SU-DHL-6 (cell line): ENCODE measurements at regions not wholly inside any gene's neighbourhood (a gene's known extent, or its start where the extent isn't known, plus 50 kb on each side); places are given as distances from the start of the nearest gene placed in this dataset.

Experiments
- EZH2phosphoT487 ChIP-seq: fragments of 200-600 bp; sonication (generic), shearing (Covaris generic); conservative IDR thresholded peaks from 2 replicates; pipeline ENCODE4 v1.6.1; 2018; ENCODE audit warnings: mild to moderate bottlenecking, antibody characterized with exemption, low read length, moderate library complexity, mixed read lengths
- TF ChIP-seq, protein P1 (sequence below): fragments of 200-600 bp; sonication (generic); IDR thresholded peaks from one replicate; pipeline ENCODE4 v1.5.1; 2017; ENCODE audit warnings: antibody characterized with exemption, mild to moderate bottlenecking, low read length, moderate library complexity; ENCODE audit not compliant: insufficient read depth, poor library complexity, severe bottlenecking

DNA sequence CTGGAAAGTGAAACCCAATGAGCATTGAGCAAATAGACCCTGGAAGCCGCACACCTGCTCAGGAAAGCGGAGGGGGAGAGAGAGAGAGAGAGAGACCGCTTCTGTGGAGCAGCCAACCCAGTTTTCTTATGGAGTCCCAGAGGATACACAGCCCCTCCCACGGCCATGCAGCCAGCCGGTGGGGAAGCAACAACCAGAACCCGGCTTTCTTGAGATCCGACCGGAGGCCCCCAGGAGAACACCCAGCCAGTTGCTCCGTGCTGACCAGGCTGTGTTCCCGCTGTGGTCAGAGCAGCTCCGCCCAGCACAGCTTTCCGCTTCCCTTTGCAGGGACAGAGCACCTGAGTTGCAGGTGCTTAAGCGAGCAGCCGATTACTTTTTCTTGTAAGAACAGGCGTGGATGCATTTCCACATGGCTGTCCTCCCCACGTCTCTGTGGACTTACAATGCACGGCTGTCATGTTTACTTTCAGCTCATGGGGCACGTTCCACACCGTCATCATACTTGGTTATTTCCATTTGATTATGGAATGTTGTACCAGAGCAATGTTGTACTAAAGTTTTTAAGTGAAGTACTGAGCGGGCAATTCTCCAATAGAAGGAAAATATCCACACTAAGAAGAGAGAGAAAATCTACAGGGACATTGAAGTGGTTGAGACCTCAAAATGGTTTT is 381.9 kb downstream of the THBS2 start:
- TF ChIP-seq EZH2phosphoT487: no peak
- TF ChIP-seq, protein P1, sequence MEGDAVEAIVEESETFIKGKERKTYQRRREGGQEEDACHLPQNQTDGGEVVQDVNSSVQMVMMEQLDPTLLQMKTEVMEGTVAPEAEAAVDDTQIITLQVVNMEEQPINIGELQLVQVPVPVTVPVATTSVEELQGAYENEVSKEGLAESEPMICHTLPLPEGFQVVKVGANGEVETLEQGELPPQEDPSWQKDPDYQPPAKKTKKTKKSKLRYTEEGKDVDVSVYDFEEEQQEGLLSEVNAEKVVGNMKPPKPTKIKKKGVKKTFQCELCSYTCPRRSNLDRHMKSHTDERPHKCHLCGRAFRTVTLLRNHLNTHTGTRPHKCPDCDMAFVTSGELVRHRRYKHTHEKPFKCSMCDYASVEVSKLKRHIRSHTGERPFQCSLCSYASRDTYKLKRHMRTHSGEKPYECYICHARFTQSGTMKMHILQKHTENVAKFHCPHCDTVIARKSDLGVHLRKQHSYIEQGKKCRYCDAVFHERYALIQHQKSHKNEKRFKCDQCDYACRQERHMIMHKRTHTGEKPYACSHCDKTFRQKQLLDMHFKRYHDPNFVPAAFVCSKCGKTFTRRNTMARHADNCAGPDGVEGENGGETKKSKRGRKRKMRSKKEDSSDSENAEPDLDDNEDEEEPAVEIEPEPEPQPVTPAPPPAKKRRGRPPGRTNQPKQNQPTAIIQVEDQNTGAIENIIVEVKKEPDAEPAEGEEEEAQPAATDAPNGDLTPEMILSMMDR: no peak
